Skeletal muscle cell (primary cell): ENCODE measurements at regions not wholly inside any gene's neighbourhood (a gene's known extent, or its start where the extent isn't known, plus 50 kb on each side); places are given as distances from the start of the nearest gene placed in this dataset.

Experiments used
- DNase-seq: peaks from one replicate; pipeline ENCODE4 v3.0.0-alpha.2; 2010; ENCODE audit warnings: low read depth
- H3K4me3 ChIP-seq: 2 replicates; pipeline ENCODE4 v1.5.1; 2011; ENCODE audit warnings: low read depth, mild to moderate bottlenecking, control low read depth, low read length, moderate library complexity

GRCh38 chr1:220976390-220976789, 97.1 kb downstream of the HLX start:
- no peak overlapping the region for H3K4me3 ChIP-seq
- DNase-seq = no peak

- H3K4me3 ChIP-seq = no peak overlapping the region
- DNase-seq = no peak
Observed at GRCh38 chr1:220979371-220979770, 100.1 kb downstream of the HLX start.

- H3K4me3 ChIP-seq = no peak overlapping the region
- DNase-seq = no peak
Observed at GRCh38 chr1:220982686-220983085, 103.4 kb downstream of the HLX start.

GRCh38 chr1:220983877-220984635, 104.8 kb downstream of the HLX start:
- no peak overlapping the region for H3K4me3 ChIP-seq
- no peak for DNase-seq

GRCh38 chr1:220990427-220991339, 111.4 kb downstream of the HLX start:
- DNase-seq = peak; percentile 56
- no peak overlapping the region for H3K4me3 ChIP-seq

GRCh38 chr1:220991506-220991905, 112.3 kb downstream of the HLX start:
- no peak for DNase-seq
- no peak overlapping the region for H3K4me3 ChIP-seq

GRCh38 chr1:220991959-220992704, 112.9 kb downstream of the HLX start:
- no peak for DNase-seq
- H3K4me3 ChIP-seq = no peak overlapping the region

GRCh38 chr1:220992705-220993052, 113.4 kb downstream of the HLX start:
- DNase-seq = no peak
- no peak overlapping the region for H3K4me3 ChIP-seq

- no peak for DNase-seq
- no peak overlapping the region for H3K4me3 ChIP-seq
Observed at GRCh38 chr1:220994671-220995070, 115.4 kb downstream of the HLX start.

GRCh38 chr1:220997791-220998190, 118.5 kb downstream of the HLX start:
- H3K4me3 ChIP-seq = no peak overlapping the region
- DNase-seq = no peak

GRCh38 chr1:220999872-221000863, 120.9 kb downstream of the HLX start:
- no peak overlapping the region for H3K4me3 ChIP-seq
- no peak for DNase-seq

GRCh38 chr1:221001167-221001566, 121.9 kb downstream of the HLX start:
- DNase-seq = no peak
- H3K4me3 ChIP-seq = no peak overlapping the region

GRCh38 chr1:221002601-221003000, 123.4 kb downstream of the HLX start:
- no peak overlapping the region for H3K4me3 ChIP-seq
- no peak for DNase-seq

GRCh38 chr1:221011145-221011544, 131.9 kb downstream of the HLX start:
- DNase-seq = no peak
- no peak overlapping the region for H3K4me3 ChIP-seq

- no peak for DNase-seq
- H3K4me3 ChIP-seq = no peak overlapping the region
Observed at GRCh38 chr1:221012120-221012519, 132.9 kb downstream of the HLX start.

GRCh38 chr1:221013691-221014660, 134.7 kb downstream of the HLX start:
- H3K4me3 ChIP-seq = no peak overlapping the region
- DNase-seq = no peak

- no peak for DNase-seq
- no peak overlapping the region for H3K4me3 ChIP-seq
Observed at GRCh38 chr1:221015159-221015790, 136.0 kb downstream of the HLX start.
